HG03097 (cell line): ENCODE measurements at regions not wholly inside any gene's neighbourhood (a gene's known extent, or its start where the extent isn't known, plus 50 kb on each side); places are given as distances from the start of the nearest gene placed in this dataset.
"Not testable (repeated sequence)": the region's sequence is repeated elsewhere in the genome, so short reads cannot be mapped to it uniquely, and the experiment has no call there.

Experiments
- ATAC-seq: cut with Tn5 transposase; IDR thresholded peaks from one replicate; pipeline ENCODE4 v1.9.1; 2021; ENCODE audit not compliant: unreplicated experiment, low FRiP score

GRCh38 chr6:134619789-134620188 lies 301.9 kb upstream of the SGK1 start:
- ATAC-seq: no peak

- ATAC-seq: no peak
These were observed 301.2 kb upstream of the SGK1 start for GRCh38 chr6:134619077-134619476.

GRCh38 chr6:134614606-134615485 lies 296.9 kb upstream of the SGK1 start:
- ATAC-seq: no peak

- ATAC-seq: not testable (repeated sequence)
These were observed 294.2 kb upstream of the SGK1 start for GRCh38 chr6:134612128-134612527.

GRCh38 chr6:134610411-134610810 lies 292.5 kb upstream of the SGK1 start:
- no peak for ATAC-seq

- no peak for ATAC-seq
These were observed 291.9 kb upstream of the SGK1 start for GRCh38 chr6:134609716-134610261.

GRCh38 chr6:134607411-134607810 lies 289.5 kb upstream of the SGK1 start:
- ATAC-seq: no peak

GRCh38 chr6:134605034-134605433 lies 287.1 kb upstream of the SGK1 start:
- ATAC-seq: no peak

GRCh38 chr6:134604014-134604676 lies 286.2 kb upstream of the SGK1 start:
- no peak for ATAC-seq

- ATAC-seq: no peak
These were observed 285.6 kb upstream of the SGK1 start for GRCh38 chr6:134603561-134603960.

- ATAC-seq: no peak
These were observed 284.2 kb upstream of the SGK1 start for GRCh38 chr6:134602123-134602522.

GRCh38 chr6:134600671-134601070 lies 282.8 kb upstream of the SGK1 start:
- no peak for ATAC-seq

GRCh38 chr6:134599079-134599478 lies 281.2 kb upstream of the SGK1 start:
- ATAC-seq: no peak

- ATAC-seq: no peak
These were observed 278.3 kb upstream of the SGK1 start for GRCh38 chr6:134596191-134596590.

- ATAC-seq: no peak
These were observed 277.0 kb upstream of the SGK1 start for GRCh38 chr6:134594881-134595280.

- ATAC-seq: no peak
These were observed 276.0 kb upstream of the SGK1 start for GRCh38 chr6:134593887-134594286.

- ATAC-seq: no peak
These were observed 275.5 kb upstream of the SGK1 start for GRCh38 chr6:134593442-134593841.

- no peak for ATAC-seq
These were observed 275.1 kb upstream of the SGK1 start for GRCh38 chr6:134593024-134593423.

GRCh38 chr6:134590449-134590848 lies 272.5 kb upstream of the SGK1 start:
- no peak for ATAC-seq

- no peak for ATAC-seq
These were observed 272.1 kb upstream of the SGK1 start for GRCh38 chr6:134590004-134590403.

GRCh38 chr6:134589512-134589911 lies 271.6 kb upstream of the SGK1 start:
- ATAC-seq: no peak

- no peak for ATAC-seq
These were observed 270.4 kb upstream of the SGK1 start for GRCh38 chr6:134588267-134588666.
